ENCODE measurements at regions not wholly inside any gene's neighbourhood (a gene's known extent, or its start where the extent isn't known, plus 50 kb on each side); places are given as distances from the start of the nearest gene placed in this dataset.

- no peak for TF ChIP-seq POLR2A (IDR thresholded peaks at IDR 0.05)
- TF ChIP-seq CTCF (IDR thresholded peaks at IDR 0.05), result no peak
These were observed 156.8 kb upstream of the BDNF start for GRCh38 chr11:27857014-27857413.
